Kidney (tissue), 13 donors: ENCODE measurements at regions not wholly inside any gene's neighbourhood (a gene's known extent, or its start where the extent isn't known, plus 50 kb on each side); places are given as distances from the start of the nearest gene placed in this dataset.

Source experiments
- DNase-seq, 5 donors: peaks; one replicate each; pipeline ENCODE4 v3.0.0-alpha.2; 2013 to 2020
- FAIRE-seq: peaks from 2 replicates; lab custom pipeline; 2012; peaks lifted over from hg19 to GRCh38; lab: Jason Lieb, UNC
- H3K27ac ChIP-seq, 2 donors: one replicate each; pipeline ENCODE4 v1.7.0; 2013; ENCODE audit warnings: low read depth in 2 of 2, low read length in 2 of 2, inconsistent platforms in 1 of 2
- H3K27me3 ChIP-seq: one replicate; pipeline ENCODE4 v1.7.1; 2013; ENCODE audit warnings: low read length, inconsistent platforms; ENCODE audit not compliant: control insufficient read depth, insufficient read depth
- H3K36me3 ChIP-seq, 3 donors: one replicate each; pipeline versions ENCODE4 v1.7.0 to v1.7.1; 2013; ENCODE audit warnings: low read length in 3 of 3, control low read depth in 1 of 3, inconsistent platforms in 1 of 3; ENCODE audit not compliant: insufficient read depth in 3 of 3, control insufficient read depth in 2 of 3
- H3K4me1 ChIP-seq, 3 donors: one replicate each; pipeline versions ENCODE4 v1.7.0 to v1.7.1; 2013; ENCODE audit warnings: low read length in 3 of 3, inconsistent platforms in 1 of 3, low read depth in 1 of 3; ENCODE audit not compliant: control insufficient read depth in 2 of 3, insufficient read depth in 2 of 3
- H3K4me3 ChIP-seq, 3 donors: one replicate each; pipeline versions ENCODE4 v1.7.0 to v1.8.1; 2013; ENCODE audit warnings: low read length in 3 of 3, control low read depth in 1 of 3, inconsistent platforms in 1 of 3
- H3K9ac ChIP-seq, 3 donors: one replicate each; pipeline versions ENCODE4 v1.7.0 to v1.7.1; 2013; ENCODE audit warnings: low read length in 3 of 3, control low read depth in 1 of 3, inconsistent platforms in 1 of 3
- H3K9me3 ChIP-seq, 3 donors: one replicate each; pipeline versions ENCODE4 v1.7.0 to v1.7.1; 2013; ENCODE audit warnings: low read length in 3 of 3, control low read depth in 1 of 3, inconsistent platforms in 1 of 3; ENCODE audit not compliant: control insufficient read depth in 2 of 3, insufficient read depth in 1 of 3
- CTCF ChIP-seq: IDR thresholded peaks from 3 replicates; pipeline ENCODE4 v1.5.1; 2012; ENCODE audit warnings: mild to moderate bottlenecking, moderate library complexity, borderline replicate concordance; ENCODE audit not compliant: insufficient read depth; ENCODE audit errors: extremely low read depth
- intact Hi-C: fragments of 100-400 bp; cut with DNase I; formaldehyde crosslinking; loops from one replicate; pipeline ENCODE4 v1.11.1; 2022
- donor health status: control.
- donor health status: control.
- donor health status: control.
- donor health status: control.
- donor health status: control.
- donor health status: DM: yes; HTN: yes; CAD: no.
- donor health status: Normal renal cell carcinoma (clear cell type).

GRCh38 chr13:21925720-21926119 is 254.8 kb downstream of the FGF9 start:
- FAIRE-seq: no peak
- intact Hi-C loops: no loop called here

GRCh38 chr13:21929400-21929799 is 258.5 kb downstream of the FGF9 start:
- Histone ChIP-seq H3K36me3 (no peaks in the 10 kb centered on the region), H3K4me1 (no peaks in the 10 kb centered on the region), H3K9me3 (no peaks in the 10 kb centered on the region), H3K27me3 (no peaks in the 10 kb centered on the region), H3K27ac (no peak overlapping the region), H3K9ac (no peak overlapping the region), H3K4me3 (no peak overlapping the region)
- no peak for TF ChIP-seq CTCF
- no peak for FAIRE-seq
- intact Hi-C loops: no loop called here
- DNase-seq: no peak

More at GRCh38 chr13:21925720-21926119, 254.8 kb downstream of the FGF9 start:
- DNase-seq: no peak
- no peaks in the 10 kb centered on the region for H3K9me3 ChIP-seq
- no peaks in the 10 kb centered on the region for H3K27me3 ChIP-seq
- H3K4me3 ChIP-seq: no peak overlapping the region
- no peak overlapping the region for H3K27ac ChIP-seq
- TF ChIP-seq CTCF: no peak
- H3K4me1 ChIP-seq: no peaks in the 10 kb centered on the region
- H3K9ac ChIP-seq: no peak overlapping the region
- no peaks in the 10 kb centered on the region for H3K36me3 ChIP-seq

- no peak for DNase-seq
- Histone ChIP-seq H3K9ac (no peak overlapping the region), H3K4me3 (no peak overlapping the region), H3K27me3 (no peaks in the 10 kb centered on the region), H3K4me1 (no peaks in the 10 kb centered on the region), H3K36me3 (no peaks in the 10 kb centered on the region), H3K27ac (no peak overlapping the region), H3K9me3 (no peaks in the 10 kb centered on the region)
- TF ChIP-seq CTCF: no peak
- no peak for FAIRE-seq
- intact Hi-C loops: no loop called here
Observed at GRCh38 chr13:21930536-21930935, 259.7 kb downstream of the FGF9 start.

GRCh38 chr13:21932578-21932977 is 261.7 kb downstream of the FGF9 start:
- no peak overlapping the region for H3K9ac ChIP-seq
- intact Hi-C loops: no loop called here
- no peaks in the 10 kb centered on the region for H3K36me3 ChIP-seq
- H3K4me3 ChIP-seq: no peak overlapping the region
- no peaks in the 10 kb centered on the region for H3K27me3 ChIP-seq
- H3K4me1 ChIP-seq: no peaks in the 10 kb centered on the region
- no peak overlapping the region for H3K27ac ChIP-seq
- DNase-seq (no peak), FAIRE-seq (no peak)
- no peak for TF ChIP-seq CTCF
- no peaks in the 10 kb centered on the region for H3K9me3 ChIP-seq
